B cell (primary cell): ENCODE measurements at regions not wholly inside any gene's neighbourhood (a gene's known extent, or its start where the extent isn't known, plus 50 kb on each side); places are given as distances from the start of the nearest gene placed in this dataset.

Experiments used
- EZH2 ChIP-seq: IDR thresholded peaks from 2 replicates; pipeline ENCODE4 v1.6.1; 2012; ENCODE audit warnings: borderline replicate concordance, low read depth, mild to moderate bottlenecking, moderate library complexity, low read length; ENCODE audit not compliant: insufficient read depth, poor library complexity, severe bottlenecking
- TF ChIP-seq, protein P1 (sequence below): fragments of 200-600 bp; IDR thresholded peaks from one replicate; pipeline ENCODE4 v1.8.0; 2022; ENCODE audit warnings: antibody characterized with exemption, mild to moderate bottlenecking

DNA sequence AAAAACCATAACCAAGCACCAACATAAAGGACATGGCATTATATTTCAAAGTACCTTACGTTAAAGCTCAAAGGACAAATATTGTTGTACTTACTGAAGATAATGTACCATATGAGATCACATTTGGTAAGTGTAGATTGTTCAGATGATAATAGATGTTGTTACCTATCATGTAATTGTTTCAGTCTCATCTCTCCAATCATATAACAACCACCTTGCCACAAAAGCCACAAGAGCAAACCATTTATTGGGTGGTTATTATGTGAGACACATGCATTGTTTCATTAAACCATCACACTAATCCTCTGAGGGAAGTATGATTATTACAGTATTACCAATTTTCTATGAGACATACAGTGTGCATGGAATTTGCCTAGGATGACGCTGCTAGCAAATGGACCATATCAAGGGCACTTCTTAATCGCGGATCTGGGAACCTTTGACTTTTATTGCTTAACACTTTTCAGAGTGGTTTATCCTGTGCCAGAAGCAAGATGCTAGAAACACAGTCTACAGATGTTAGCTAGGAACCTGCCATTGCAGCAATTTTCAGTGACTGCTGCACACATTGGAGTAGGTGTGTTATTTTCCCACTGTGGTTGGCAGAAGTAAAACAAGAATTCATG, 149.8 kb upstream of the AKIRIN2 start:
- TF ChIP-seq, protein P1, sequence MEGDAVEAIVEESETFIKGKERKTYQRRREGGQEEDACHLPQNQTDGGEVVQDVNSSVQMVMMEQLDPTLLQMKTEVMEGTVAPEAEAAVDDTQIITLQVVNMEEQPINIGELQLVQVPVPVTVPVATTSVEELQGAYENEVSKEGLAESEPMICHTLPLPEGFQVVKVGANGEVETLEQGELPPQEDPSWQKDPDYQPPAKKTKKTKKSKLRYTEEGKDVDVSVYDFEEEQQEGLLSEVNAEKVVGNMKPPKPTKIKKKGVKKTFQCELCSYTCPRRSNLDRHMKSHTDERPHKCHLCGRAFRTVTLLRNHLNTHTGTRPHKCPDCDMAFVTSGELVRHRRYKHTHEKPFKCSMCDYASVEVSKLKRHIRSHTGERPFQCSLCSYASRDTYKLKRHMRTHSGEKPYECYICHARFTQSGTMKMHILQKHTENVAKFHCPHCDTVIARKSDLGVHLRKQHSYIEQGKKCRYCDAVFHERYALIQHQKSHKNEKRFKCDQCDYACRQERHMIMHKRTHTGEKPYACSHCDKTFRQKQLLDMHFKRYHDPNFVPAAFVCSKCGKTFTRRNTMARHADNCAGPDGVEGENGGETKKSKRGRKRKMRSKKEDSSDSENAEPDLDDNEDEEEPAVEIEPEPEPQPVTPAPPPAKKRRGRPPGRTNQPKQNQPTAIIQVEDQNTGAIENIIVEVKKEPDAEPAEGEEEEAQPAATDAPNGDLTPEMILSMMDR = no peak
- no peak for TF ChIP-seq EZH2
